Testis (tissue), 2 donors: ENCODE measurements at regions not wholly inside any gene's neighbourhood (a gene's known extent, or its start where the extent isn't known, plus 50 kb on each side); places are given as distances from the start of the nearest gene placed in this dataset.
"Not testable (repeated sequence)": the region's sequence is repeated elsewhere in the genome, so short reads cannot be mapped to it uniquely, and the experiment has no call there.

Experiments used
- DNase-seq: peaks from one replicate; pipeline ENCODE4 v3.0.0-alpha.2; 2019
- H3K27ac ChIP-seq, 2 donors: fragments of 200-600 bp; sonication (generic); one replicate each; pipeline ENCODE4 v1.5.1; 2019
- H3K27me3 ChIP-seq: fragments of 200-600 bp; sonication (generic); one replicate; pipeline ENCODE4 v1.5.1; 2019
- H3K36me3 ChIP-seq: fragments of 200-600 bp; sonication (generic); one replicate; pipeline ENCODE4 v1.5.1; 2017; ENCODE audit warnings: low read depth; ENCODE audit errors: missing control alignments
- H3K4me1 ChIP-seq: fragments of 200-600 bp; sonication (generic); one replicate; pipeline ENCODE4 v1.5.1; 2019
- H3K4me3 ChIP-seq, 2 donors: fragments of 200-600 bp; sonication (generic); one replicate each; pipeline ENCODE4 v1.5.1; 2017 to 2019
- H3K9me3 ChIP-seq: fragments of 200-600 bp; sonication (generic); one replicate; pipeline ENCODE4 v1.5.1; 2017
- CTCF ChIP-seq, 3 experiments: fragments of 450-650 bp in 2 of 3; fragments of 200-600 bp in 1 of 3; sonication (generic) in 1 of 3; IDR thresholded peaks; one replicate each; pipeline ENCODE4 v1.5.1; 2016 to 2019; ENCODE audit warnings: antibody characterized with exemption in 3 of 3, mild to moderate bottlenecking in 2 of 3, moderate library complexity in 1 of 3
- POLR2A ChIP-seq: fragments of 450-650 bp; IDR thresholded peaks from one replicate; pipeline ENCODE4 v1.6.1; 2017; ENCODE audit warnings: antibody characterized with exemption, mild to moderate bottlenecking, moderate library complexity
- WGBS, 2 donors: methylation state at CpG; one replicate each; pipeline ENCODE4 v1.1.5; 2018; 5-methylcytosine and 5-hydroxymethylcytosine counted together
- intact Hi-C: fragments of 100-400 bp; cut with DNase I; formaldehyde crosslinking; loops from one replicate; pipeline ENCODE4 v1.15.1; 2023; ENCODE audit warnings: low total_unique reads

GRCh38 chr15:96978937-96979473 lies 648.5 kb downstream of the NR2F2 start:
- intact Hi-C loops, result no loop called here
- Histone ChIP-seq H3K4me3 (no peak overlapping the region), H3K27ac (no peak overlapping the region), H3K4me1 (no peaks in the 10 kb centered on the region), H3K27me3 (no peaks in the 10 kb centered on the region), H3K9me3 (no peaks in the 10 kb centered on the region), H3K36me3 (no peaks in the 10 kb centered on the region)
- DNase-seq, result no peak
- TF ChIP-seq CTCF (IDR thresholded peaks at IDR 0.05) (no peak), POLR2A (no peak)
- WGBS, 2 donors, result 71 to 80% methylated on average over 5 of the region's 5 CpGs

GRCh38 chr15:96984121-96984671 lies 653.7 kb downstream of the NR2F2 start:
- peak overlapping the region; percentile 31 to 49 for H3K4me3 ChIP-seq
- H3K27me3 ChIP-seq, H3K36me3 ChIP-seq, intact Hi-C loops, H3K4me1 ChIP-seq, H3K9me3 ChIP-seq: not testable (repeated sequence)
- 51 to 87% methylated on average over 3 to 52 of the region's 58 CpGs for WGBS, 2 donors
- H3K27ac ChIP-seq, result peak overlapping the region in 1 of 2 donors; percentile 3
- peak; percentile 20 for DNase-seq

- H3K4me3 ChIP-seq, result no peak overlapping the region
- H3K27ac ChIP-seq, result no peak overlapping the region
- 70 to 72% methylated on average over 5 of the region's 5 CpGs for WGBS, 2 donors
- intact Hi-C loops, result no loop called here
- no peak for DNase-seq
- no peaks in the 10 kb centered on the region for H3K9me3 ChIP-seq
- H3K4me1 ChIP-seq, result no peaks in the 10 kb centered on the region
- H3K36me3 ChIP-seq, result no peaks in the 10 kb centered on the region
- H3K27me3 ChIP-seq, result no peaks in the 10 kb centered on the region
- TF ChIP-seq CTCF (IDR thresholded peaks at IDR 0.05), result no peak
- no peak for TF ChIP-seq POLR2A
Observed at GRCh38 chr15:96992817-96993216, 662.3 kb downstream of the NR2F2 start.

GRCh38 chr15:96997538-96997937 lies 667.0 kb downstream of the NR2F2 start:
- intact Hi-C loops, result no loop called here
- Histone ChIP-seq H3K36me3 (no peaks in the 10 kb centered on the region), H3K27me3 (no peaks in the 10 kb centered on the region), H3K4me1 (no peaks in the 10 kb centered on the region), H3K4me3 (no peak overlapping the region), H3K9me3 (no peaks in the 10 kb centered on the region), H3K27ac (no peak overlapping the region)
- no peak for DNase-seq
- TF ChIP-seq CTCF (IDR thresholded peaks at IDR 0.05), result no peak
- no peak for TF ChIP-seq POLR2A
- WGBS, 2 donors, result 83 to 84% methylated on average over 3 of the region's 3 CpGs

GRCh38 chr15:97009031-97009431 lies 678.5 kb downstream of the NR2F2 start:
- H3K36me3 ChIP-seq, result no peaks in the 10 kb centered on the region
- no peak for DNase-seq
- TF ChIP-seq POLR2A, result no peak
- TF ChIP-seq CTCF (IDR thresholded peaks at IDR 0.05), result no peak
- no peak overlapping the region for H3K27ac ChIP-seq
- no peak overlapping the region for H3K4me3 ChIP-seq
- intact Hi-C loops, result no loop called here
- no peaks in the 10 kb centered on the region for H3K9me3 ChIP-seq
- 81 to 85% methylated on average over 6 of the region's 6 CpGs for WGBS, 2 donors
- no peaks in the 10 kb centered on the region for H3K27me3 ChIP-seq
- H3K4me1 ChIP-seq, result no peaks in the 10 kb centered on the region
